Neural progenitor cell (in vitro differentiated cells): ENCODE measurements at regions not wholly inside any gene's neighbourhood (a gene's known extent, or its start where the extent isn't known, plus 50 kb on each side); places are given as distances from the start of the nearest gene placed in this dataset.

Source experiments
- EZH2 ChIP-seq: fragments of 200-600 bp; sonication (generic); IDR thresholded peaks from 2 replicates; pipeline ENCODE4 v1.6.1; 2017; ENCODE audit warnings: antibody characterized with exemption, mild to moderate bottlenecking, moderate library complexity
- TF ChIP-seq, protein P1 (sequence below): fragments of 200-600 bp; sonication (generic); IDR thresholded peaks from 2 replicates; pipeline ENCODE4 v1.5.1; 2017; ENCODE audit warnings: antibody characterized with exemption, mild to moderate bottlenecking

DNA sequence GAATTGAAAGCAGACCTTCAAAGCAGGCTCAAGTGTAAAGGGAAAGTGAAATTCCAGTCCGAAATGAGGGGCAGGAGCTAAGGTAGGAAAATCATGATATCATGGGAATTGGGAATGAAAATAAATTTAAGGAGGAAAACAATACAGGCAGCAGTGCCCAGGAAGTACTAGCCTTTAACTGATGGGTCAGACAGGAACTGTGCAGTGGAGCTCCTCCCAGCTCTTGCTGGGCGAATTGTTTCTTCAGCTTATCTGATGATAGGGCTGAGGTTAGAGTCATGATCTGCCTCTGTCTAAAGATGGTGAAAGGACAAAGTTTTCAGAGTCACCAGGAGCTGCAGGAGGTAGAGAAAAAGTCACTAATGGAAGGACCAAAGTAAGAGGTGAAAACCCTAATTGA is 457.9 kb upstream of the PTCHD4 start:
- TF ChIP-seq, protein P1, sequence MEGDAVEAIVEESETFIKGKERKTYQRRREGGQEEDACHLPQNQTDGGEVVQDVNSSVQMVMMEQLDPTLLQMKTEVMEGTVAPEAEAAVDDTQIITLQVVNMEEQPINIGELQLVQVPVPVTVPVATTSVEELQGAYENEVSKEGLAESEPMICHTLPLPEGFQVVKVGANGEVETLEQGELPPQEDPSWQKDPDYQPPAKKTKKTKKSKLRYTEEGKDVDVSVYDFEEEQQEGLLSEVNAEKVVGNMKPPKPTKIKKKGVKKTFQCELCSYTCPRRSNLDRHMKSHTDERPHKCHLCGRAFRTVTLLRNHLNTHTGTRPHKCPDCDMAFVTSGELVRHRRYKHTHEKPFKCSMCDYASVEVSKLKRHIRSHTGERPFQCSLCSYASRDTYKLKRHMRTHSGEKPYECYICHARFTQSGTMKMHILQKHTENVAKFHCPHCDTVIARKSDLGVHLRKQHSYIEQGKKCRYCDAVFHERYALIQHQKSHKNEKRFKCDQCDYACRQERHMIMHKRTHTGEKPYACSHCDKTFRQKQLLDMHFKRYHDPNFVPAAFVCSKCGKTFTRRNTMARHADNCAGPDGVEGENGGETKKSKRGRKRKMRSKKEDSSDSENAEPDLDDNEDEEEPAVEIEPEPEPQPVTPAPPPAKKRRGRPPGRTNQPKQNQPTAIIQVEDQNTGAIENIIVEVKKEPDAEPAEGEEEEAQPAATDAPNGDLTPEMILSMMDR = no peak
- TF ChIP-seq EZH2 = no peak
